Peyer's patch (tissue), 4 donors: ENCODE measurements at regions not wholly inside any gene's neighbourhood (a gene's known extent, or its start where the extent isn't known, plus 50 kb on each side); places are given as distances from the start of the nearest gene placed in this dataset.

ENCODE experiments used
- POLR2A ChIP-seq, 2 donors: fragments of 450-650 bp; IDR thresholded peaks; one replicate each; pipeline ENCODE4 v1.5.1; 2017; ENCODE audit warnings: antibody characterized with exemption in 2 of 2, mild to moderate bottlenecking in 2 of 2, moderate library complexity in 2 of 2
- TF ChIP-seq, protein P1 (sequence below), 6 experiments: fragments of 450-650 bp in 4 of 6; fragments of 200-600 bp in 2 of 6; sonication (generic) in 1 of 6; IDR thresholded peaks; one replicate each; pipeline ENCODE4 v1.5.1; 2017 to 2019; ENCODE audit warnings: antibody characterized with exemption in 6 of 6, mild to moderate bottlenecking in 3 of 6, moderate library complexity in 1 of 6

DNA sequence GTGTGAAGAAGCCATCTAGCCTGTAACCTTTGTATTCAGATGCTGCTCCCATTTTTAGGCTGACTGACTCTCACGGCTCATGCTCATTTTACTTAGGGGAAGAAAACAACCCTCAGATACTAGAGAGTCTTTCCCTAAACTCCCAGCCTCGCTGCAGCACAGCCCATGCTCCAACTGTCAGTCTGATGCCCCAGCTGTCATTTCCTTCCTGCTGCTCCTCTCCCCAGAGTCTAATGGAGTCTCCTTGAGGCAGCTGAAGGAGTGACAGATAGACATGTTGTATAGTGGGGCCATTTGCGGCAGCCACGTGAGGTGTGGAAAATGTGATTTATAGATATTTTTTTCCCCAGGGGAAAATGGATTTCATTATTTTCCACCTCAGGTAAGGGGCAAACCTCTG, 59.2 kb upstream of the OLFM4 start:
- TF ChIP-seq POLR2A (IDR thresholded peaks at IDR 0.05) = no peak
- TF ChIP-seq, protein P1, sequence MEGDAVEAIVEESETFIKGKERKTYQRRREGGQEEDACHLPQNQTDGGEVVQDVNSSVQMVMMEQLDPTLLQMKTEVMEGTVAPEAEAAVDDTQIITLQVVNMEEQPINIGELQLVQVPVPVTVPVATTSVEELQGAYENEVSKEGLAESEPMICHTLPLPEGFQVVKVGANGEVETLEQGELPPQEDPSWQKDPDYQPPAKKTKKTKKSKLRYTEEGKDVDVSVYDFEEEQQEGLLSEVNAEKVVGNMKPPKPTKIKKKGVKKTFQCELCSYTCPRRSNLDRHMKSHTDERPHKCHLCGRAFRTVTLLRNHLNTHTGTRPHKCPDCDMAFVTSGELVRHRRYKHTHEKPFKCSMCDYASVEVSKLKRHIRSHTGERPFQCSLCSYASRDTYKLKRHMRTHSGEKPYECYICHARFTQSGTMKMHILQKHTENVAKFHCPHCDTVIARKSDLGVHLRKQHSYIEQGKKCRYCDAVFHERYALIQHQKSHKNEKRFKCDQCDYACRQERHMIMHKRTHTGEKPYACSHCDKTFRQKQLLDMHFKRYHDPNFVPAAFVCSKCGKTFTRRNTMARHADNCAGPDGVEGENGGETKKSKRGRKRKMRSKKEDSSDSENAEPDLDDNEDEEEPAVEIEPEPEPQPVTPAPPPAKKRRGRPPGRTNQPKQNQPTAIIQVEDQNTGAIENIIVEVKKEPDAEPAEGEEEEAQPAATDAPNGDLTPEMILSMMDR (IDR thresholded peaks at IDR 0.05) = no peak
